Uterus (tissue), 3 donors: ENCODE measurements at regions not wholly inside any gene's neighbourhood (a gene's known extent, or its start where the extent isn't known, plus 50 kb on each side); places are given as distances from the start of the nearest gene placed in this dataset.

ENCODE experiments used
- DNase-seq, 2 donors: peaks; one replicate each; pipeline ENCODE4 v3.0.0-alpha.2; 2019 to 2020
- H3K27ac ChIP-seq, 2 donors: fragments of 200-600 bp; sonication (generic); 1 replicate in 1 of 2; 2 replicates in 1 of 2; pipeline ENCODE4 v1.5.1; 2016 to 2018
- H3K27me3 ChIP-seq, 2 donors: fragments of 200-600 bp; sonication (generic); one replicate each; pipeline ENCODE4 v1.5.1; 2018 to 2019; ENCODE audit warnings: control low read depth in 1 of 2
- H3K36me3 ChIP-seq, 2 donors: fragments of 200-600 bp; sonication (generic); one replicate each; pipeline ENCODE4 v1.5.1; 2019; ENCODE audit warnings: control low read depth in 1 of 2
- H3K4me1 ChIP-seq, 2 donors: fragments of 200-600 bp; sonication (generic); one replicate each; pipeline ENCODE4 v1.5.1; 2018 to 2019; ENCODE audit warnings: control low read depth in 1 of 2
- H3K4me3 ChIP-seq, 2 donors: fragments of 200-600 bp; sonication (generic); 1 replicate in 1 of 2; 2 replicates in 1 of 2; pipeline ENCODE4 v1.5.1; 2018 to 2019; ENCODE audit warnings: mild to moderate bottlenecking in 1 of 2
- H3K9me3 ChIP-seq, 2 donors: fragments of 200-600 bp; sonication (generic); one replicate each; pipeline ENCODE4 v1.5.1; 2019; ENCODE audit warnings: control low read depth in 1 of 2
- POLR2A ChIP-seq, 2 donors: fragments of 450-650 bp; IDR thresholded peaks; one replicate each; pipeline ENCODE4 v1.6.1; 2016; ENCODE audit warnings: antibody characterized with exemption in 2 of 2, mild to moderate bottlenecking in 1 of 2, moderate library complexity in 1 of 2
- intact Hi-C: fragments of 100-400 bp; cut with DNase I; formaldehyde crosslinking; loops from one replicate; pipeline ENCODE4 v1.15.1; 2023; ENCODE audit warnings: low total_unique reads
- TF ChIP-seq, protein P1 (sequence below), 4 experiments: fragments of 200-600 bp in 2 of 4; fragments of 450-650 bp in 2 of 4; sonication (generic) in 2 of 4; IDR thresholded peaks; one replicate each; pipeline ENCODE4 v1.5.1; 2016 to 2019; ENCODE audit warnings: antibody characterized with exemption in 4 of 4, mild to moderate bottlenecking in 2 of 4, moderate library complexity in 1 of 4
- donor health status: DM: yes; HTN: yes; CAD: no.

DNA sequence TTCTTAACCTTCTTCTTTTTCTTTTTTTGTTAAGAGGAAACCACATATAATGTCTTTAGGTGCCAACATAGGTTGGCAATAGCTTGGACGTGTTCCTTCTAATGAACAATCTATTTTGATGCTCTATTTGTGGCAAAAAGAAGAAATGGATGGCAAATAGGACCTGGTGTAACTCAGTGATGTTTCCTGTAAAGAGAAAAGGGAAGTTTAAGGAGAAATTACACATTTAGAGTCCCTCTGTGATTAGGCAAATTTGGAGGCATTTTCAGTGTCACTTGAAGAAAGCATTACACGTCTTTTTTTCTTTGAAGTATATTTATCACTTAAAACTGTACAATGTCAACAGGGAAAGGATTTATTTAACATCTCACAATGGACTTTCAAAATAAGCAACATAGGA is 327.1 kb downstream of the ZIC1 start:
- H3K27ac ChIP-seq = no peak overlapping the region
- TF ChIP-seq, protein P1, sequence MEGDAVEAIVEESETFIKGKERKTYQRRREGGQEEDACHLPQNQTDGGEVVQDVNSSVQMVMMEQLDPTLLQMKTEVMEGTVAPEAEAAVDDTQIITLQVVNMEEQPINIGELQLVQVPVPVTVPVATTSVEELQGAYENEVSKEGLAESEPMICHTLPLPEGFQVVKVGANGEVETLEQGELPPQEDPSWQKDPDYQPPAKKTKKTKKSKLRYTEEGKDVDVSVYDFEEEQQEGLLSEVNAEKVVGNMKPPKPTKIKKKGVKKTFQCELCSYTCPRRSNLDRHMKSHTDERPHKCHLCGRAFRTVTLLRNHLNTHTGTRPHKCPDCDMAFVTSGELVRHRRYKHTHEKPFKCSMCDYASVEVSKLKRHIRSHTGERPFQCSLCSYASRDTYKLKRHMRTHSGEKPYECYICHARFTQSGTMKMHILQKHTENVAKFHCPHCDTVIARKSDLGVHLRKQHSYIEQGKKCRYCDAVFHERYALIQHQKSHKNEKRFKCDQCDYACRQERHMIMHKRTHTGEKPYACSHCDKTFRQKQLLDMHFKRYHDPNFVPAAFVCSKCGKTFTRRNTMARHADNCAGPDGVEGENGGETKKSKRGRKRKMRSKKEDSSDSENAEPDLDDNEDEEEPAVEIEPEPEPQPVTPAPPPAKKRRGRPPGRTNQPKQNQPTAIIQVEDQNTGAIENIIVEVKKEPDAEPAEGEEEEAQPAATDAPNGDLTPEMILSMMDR (IDR thresholded peaks at IDR 0.05) = no peak
- no peak for TF ChIP-seq POLR2A (IDR thresholded peaks at IDR 0.05)
- H3K4me3 ChIP-seq = no peak overlapping the region
- H3K4me1 ChIP-seq = no peaks in the 10 kb centered on the region
- no peaks in the 10 kb centered on the region for H3K27me3 ChIP-seq
- intact Hi-C loops = no loop called here
- no peaks in the 10 kb centered on the region for H3K9me3 ChIP-seq
- H3K36me3 ChIP-seq = no peaks in the 10 kb centered on the region
- no peak for DNase-seq

GRCh38 chr3:147737376-147737775 is 328.2 kb downstream of the ZIC1 start:
- H3K4me3 ChIP-seq = no peak overlapping the region
- no peak for DNase-seq
- H3K27me3 ChIP-seq = no peaks in the 10 kb centered on the region
- TF ChIP-seq POLR2A (IDR thresholded peaks at IDR 0.05) = no peak
- TF ChIP-seq, protein P1 (IDR thresholded peaks at IDR 0.05) = no peak
- intact Hi-C loops = no loop called here
- H3K4me1 ChIP-seq = no peaks in the 10 kb centered on the region
- H3K9me3 ChIP-seq = no peaks in the 10 kb centered on the region
- H3K36me3 ChIP-seq = no peaks in the 10 kb centered on the region
- H3K27ac ChIP-seq = no peak overlapping the region

GRCh38 chr3:147740928-147741327 is 331.8 kb downstream of the ZIC1 start:
- Histone ChIP-seq H3K4me3 (no peak overlapping the region), H3K4me1 (no peaks in the 10 kb centered on the region), H3K27me3 (no peaks in the 10 kb centered on the region), H3K9me3 (no peaks in the 10 kb centered on the region), H3K27ac (no peak overlapping the region), H3K36me3 (no peaks in the 10 kb centered on the region)
- no peak for TF ChIP-seq POLR2A (IDR thresholded peaks at IDR 0.05)
- TF ChIP-seq, protein P1 (IDR thresholded peaks at IDR 0.05) = no peak
- intact Hi-C loops = no loop called here
- DNase-seq = no peak

GRCh38 chr3:147744967-147745366 is 335.8 kb downstream of the ZIC1 start:
- intact Hi-C loops = no loop called here
- Histone ChIP-seq H3K4me3 (no peak overlapping the region), H3K9me3 (no peaks in the 10 kb centered on the region), H3K27me3 (no peaks in the 10 kb centered on the region), H3K27ac (no peak overlapping the region), H3K36me3 (no peaks in the 10 kb centered on the region), H3K4me1 (no peaks in the 10 kb centered on the region)
- TF ChIP-seq POLR2A (IDR thresholded peaks at IDR 0.05) = no peak
- TF ChIP-seq, protein P1 (IDR thresholded peaks at IDR 0.05) = no peak
- DNase-seq = no peak

DNA sequence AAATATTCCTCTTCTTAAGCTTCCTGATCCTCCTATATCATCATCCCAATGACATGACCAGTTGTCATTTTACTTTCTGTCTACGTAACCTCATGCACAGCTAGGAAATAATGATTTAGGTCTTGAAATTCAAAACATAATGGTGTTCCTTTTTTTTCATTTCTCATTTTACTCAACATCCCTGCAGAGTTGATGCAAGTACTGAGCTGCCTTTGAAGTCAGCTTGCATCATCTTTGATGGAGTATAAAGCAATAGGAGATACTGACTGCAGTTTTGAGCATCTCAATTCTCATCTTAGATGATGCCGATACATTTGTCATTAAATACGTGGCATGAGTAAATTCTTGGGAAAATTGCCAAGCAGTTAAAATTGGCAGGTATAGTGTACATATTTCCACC is 346.1 kb downstream of the ZIC1 start:
- Histone ChIP-seq H3K36me3 (no peaks in the 10 kb centered on the region), H3K27ac (no peak overlapping the region), H3K9me3 (no peaks in the 10 kb centered on the region), H3K4me1 (no peaks in the 10 kb centered on the region), H3K27me3 (no peaks in the 10 kb centered on the region), H3K4me3 (no peak overlapping the region)
- intact Hi-C loops = no loop called here
- no peak for DNase-seq
- no peak for TF ChIP-seq POLR2A (IDR thresholded peaks at IDR 0.05)
- TF ChIP-seq, protein P1 (IDR thresholded peaks at IDR 0.05) = no peak
